Kidney (tissue), 13 donors: ENCODE measurements at regions not wholly inside any gene's neighbourhood (a gene's known extent, or its start where the extent isn't known, plus 50 kb on each side); places are given as distances from the start of the nearest gene placed in this dataset.

Source experiments
- DNase-seq, 5 donors: peaks; one replicate each; pipeline ENCODE4 v3.0.0-alpha.2; 2013 to 2020
- FAIRE-seq: peaks from 2 replicates; lab custom pipeline; 2012; peaks lifted over from hg19 to GRCh38; lab: Jason Lieb, UNC
- H3K27ac ChIP-seq, 2 donors: one replicate each; pipeline ENCODE4 v1.7.0; 2013; ENCODE audit warnings: low read depth in 2 of 2, low read length in 2 of 2, inconsistent platforms in 1 of 2
- H3K27me3 ChIP-seq: one replicate; pipeline ENCODE4 v1.7.1; 2013; ENCODE audit warnings: low read length, inconsistent platforms; ENCODE audit not compliant: control insufficient read depth, insufficient read depth
- H3K36me3 ChIP-seq, 3 donors: one replicate each; pipeline versions ENCODE4 v1.7.0 to v1.7.1; 2013; ENCODE audit warnings: low read length in 3 of 3, control low read depth in 1 of 3, inconsistent platforms in 1 of 3; ENCODE audit not compliant: insufficient read depth in 3 of 3, control insufficient read depth in 2 of 3
- H3K4me1 ChIP-seq, 3 donors: one replicate each; pipeline versions ENCODE4 v1.7.0 to v1.7.1; 2013; ENCODE audit warnings: low read length in 3 of 3, inconsistent platforms in 1 of 3, low read depth in 1 of 3; ENCODE audit not compliant: control insufficient read depth in 2 of 3, insufficient read depth in 2 of 3
- H3K4me3 ChIP-seq, 3 donors: one replicate each; pipeline versions ENCODE4 v1.7.0 to v1.8.1; 2013; ENCODE audit warnings: low read length in 3 of 3, control low read depth in 1 of 3, inconsistent platforms in 1 of 3
- H3K9ac ChIP-seq, 3 donors: one replicate each; pipeline versions ENCODE4 v1.7.0 to v1.7.1; 2013; ENCODE audit warnings: low read length in 3 of 3, control low read depth in 1 of 3, inconsistent platforms in 1 of 3
- H3K9me3 ChIP-seq, 3 donors: one replicate each; pipeline versions ENCODE4 v1.7.0 to v1.7.1; 2013; ENCODE audit warnings: low read length in 3 of 3, control low read depth in 1 of 3, inconsistent platforms in 1 of 3; ENCODE audit not compliant: control insufficient read depth in 2 of 3, insufficient read depth in 1 of 3
- intact Hi-C: fragments of 100-400 bp; cut with DNase I; formaldehyde crosslinking; loops from one replicate; pipeline ENCODE4 v1.11.1; 2022
- TF ChIP-seq, protein P1 (sequence below): IDR thresholded peaks from 3 replicates; pipeline ENCODE4 v1.5.1; 2012; ENCODE audit warnings: mild to moderate bottlenecking, moderate library complexity, borderline replicate concordance; ENCODE audit not compliant: insufficient read depth; ENCODE audit errors: extremely low read depth
- donor health status: control.
- donor health status: control.
- donor health status: control.
- donor health status: control.
- donor health status: control.
- donor health status: DM: yes; HTN: yes; CAD: no.
- donor health status: Normal renal cell carcinoma (clear cell type).

DNA sequence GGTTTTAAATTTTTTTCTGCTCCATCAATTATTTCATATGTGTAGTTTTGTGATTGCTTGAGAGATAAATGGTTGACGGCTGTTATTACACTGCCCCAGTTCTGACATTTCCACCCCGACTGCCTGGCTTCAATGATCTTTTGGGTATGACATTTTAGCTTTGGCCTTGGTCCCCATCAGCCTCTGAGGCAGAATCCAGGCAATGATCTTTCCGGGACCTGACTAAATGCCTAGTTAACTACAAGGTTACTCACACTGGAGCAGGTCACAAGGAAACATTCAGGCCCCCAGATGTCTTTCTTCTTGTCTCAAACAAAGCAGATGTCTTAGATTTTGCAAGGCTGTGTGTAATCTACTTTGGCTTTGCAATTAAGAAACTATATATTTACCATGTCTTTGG is 61.1 kb upstream of the TMCO5A start:
- H3K4me3 ChIP-seq, result no peak overlapping the region
- no peaks in the 10 kb centered on the region for H3K9me3 ChIP-seq
- H3K27me3 ChIP-seq, result no peaks in the 10 kb centered on the region
- H3K36me3 ChIP-seq, result no peaks in the 10 kb centered on the region
- no peak overlapping the region for H3K27ac ChIP-seq
- TF ChIP-seq, protein P1, sequence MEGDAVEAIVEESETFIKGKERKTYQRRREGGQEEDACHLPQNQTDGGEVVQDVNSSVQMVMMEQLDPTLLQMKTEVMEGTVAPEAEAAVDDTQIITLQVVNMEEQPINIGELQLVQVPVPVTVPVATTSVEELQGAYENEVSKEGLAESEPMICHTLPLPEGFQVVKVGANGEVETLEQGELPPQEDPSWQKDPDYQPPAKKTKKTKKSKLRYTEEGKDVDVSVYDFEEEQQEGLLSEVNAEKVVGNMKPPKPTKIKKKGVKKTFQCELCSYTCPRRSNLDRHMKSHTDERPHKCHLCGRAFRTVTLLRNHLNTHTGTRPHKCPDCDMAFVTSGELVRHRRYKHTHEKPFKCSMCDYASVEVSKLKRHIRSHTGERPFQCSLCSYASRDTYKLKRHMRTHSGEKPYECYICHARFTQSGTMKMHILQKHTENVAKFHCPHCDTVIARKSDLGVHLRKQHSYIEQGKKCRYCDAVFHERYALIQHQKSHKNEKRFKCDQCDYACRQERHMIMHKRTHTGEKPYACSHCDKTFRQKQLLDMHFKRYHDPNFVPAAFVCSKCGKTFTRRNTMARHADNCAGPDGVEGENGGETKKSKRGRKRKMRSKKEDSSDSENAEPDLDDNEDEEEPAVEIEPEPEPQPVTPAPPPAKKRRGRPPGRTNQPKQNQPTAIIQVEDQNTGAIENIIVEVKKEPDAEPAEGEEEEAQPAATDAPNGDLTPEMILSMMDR, result no peak
- FAIRE-seq (no peak), DNase-seq (peak in 4 of 5 donors; percentile 21 to 77 (median 50))
- H3K9ac ChIP-seq, result no peak overlapping the region
- H3K4me1 ChIP-seq, result no peaks in the 10 kb centered on the region
- intact Hi-C loops, result no loop called here

DNA sequence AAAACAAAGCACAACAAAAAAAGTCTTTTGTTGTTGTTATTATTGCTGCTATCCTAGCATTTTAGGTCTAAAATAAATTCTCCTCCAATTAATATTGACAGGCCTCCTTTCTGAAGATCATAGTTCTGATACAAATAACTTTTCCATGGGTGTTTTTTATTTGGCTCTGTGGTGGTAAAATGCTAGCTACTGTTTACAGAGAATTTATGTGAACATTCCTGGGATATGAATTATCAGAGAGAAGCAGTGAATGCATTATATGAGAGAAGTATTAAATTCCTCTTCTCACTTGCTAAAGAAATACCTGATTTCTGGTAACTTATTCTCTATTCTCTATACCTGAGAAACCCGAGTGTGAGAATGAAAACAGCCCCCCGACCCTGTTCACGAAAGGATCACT is 57.5 kb upstream of the TMCO5A start:
- TF ChIP-seq, protein P1, result no peak
- H3K27me3 ChIP-seq, result no peaks in the 10 kb centered on the region
- no peak overlapping the region for H3K9ac ChIP-seq
- no peaks in the 10 kb centered on the region for H3K9me3 ChIP-seq
- no peak for FAIRE-seq
- no peaks in the 10 kb centered on the region for H3K36me3 ChIP-seq
- intact Hi-C loops, result no loop called here
- no peak overlapping the region for H3K27ac ChIP-seq
- DNase-seq, result no peak
- H3K4me3 ChIP-seq, result no peak overlapping the region
- no peaks in the 10 kb centered on the region for H3K4me1 ChIP-seq

DNA sequence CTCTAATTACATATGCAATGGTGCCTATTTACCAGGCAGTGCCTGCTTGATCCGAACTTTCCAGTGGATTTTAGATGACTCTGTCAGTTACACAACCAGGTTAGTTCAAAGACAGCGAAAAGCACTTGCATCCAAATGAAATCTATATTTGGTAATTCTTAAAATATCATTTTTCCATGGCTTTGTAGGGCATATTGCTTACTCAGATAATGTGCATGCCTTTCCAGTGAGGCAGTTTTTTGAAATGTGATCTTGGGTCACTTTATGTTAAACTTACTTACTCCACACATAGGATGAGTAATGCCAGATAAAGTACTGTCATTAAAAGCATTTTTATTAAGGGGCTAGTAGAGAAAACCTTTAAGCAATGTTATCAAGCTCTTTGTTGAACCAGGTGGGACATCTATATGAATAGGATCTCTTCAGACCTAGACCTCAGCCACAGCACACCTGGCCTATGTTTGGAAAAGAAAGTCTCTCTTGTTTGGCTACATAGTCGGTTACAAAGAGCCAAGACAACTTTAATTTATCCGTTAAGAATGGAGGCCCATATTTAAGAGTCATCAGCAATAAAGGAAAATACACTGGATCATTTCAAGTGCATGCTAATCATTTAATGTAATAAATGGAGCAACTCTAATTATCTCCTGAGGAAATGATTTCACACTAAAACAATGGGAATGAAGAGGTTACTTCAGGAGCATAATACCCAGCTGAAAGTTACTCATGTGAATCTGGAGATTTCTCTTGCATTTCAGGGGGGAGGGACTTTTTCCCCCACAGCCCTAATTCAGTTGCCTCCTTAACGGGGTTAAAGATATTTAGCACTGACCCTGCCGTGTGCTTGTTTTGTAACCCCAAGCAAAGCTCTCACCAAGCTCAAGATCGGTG is 56.3 kb upstream of the TMCO5A start:
- intact Hi-C loops, result no loop called here
- H3K9me3 ChIP-seq, result no peaks in the 10 kb centered on the region
- H3K27me3 ChIP-seq, result no peaks in the 10 kb centered on the region

More for the DNA sequence above, 56.3 kb upstream of the TMCO5A start:
- peak in 2 of 5 donors; percentile 17 to 25 for DNase-seq
- no peak for FAIRE-seq
- no peak overlapping the region for H3K27ac ChIP-seq
- no peak overlapping the region for H3K9ac ChIP-seq
- H3K36me3 ChIP-seq, result no peaks in the 10 kb centered on the region
- TF ChIP-seq, protein P1, result no peak
- H3K4me3 ChIP-seq, result no peak overlapping the region
- no peaks in the 10 kb centered on the region for H3K4me1 ChIP-seq
